ENCODE measurements at regions not wholly inside any gene's neighbourhood (a gene's known extent, or its start where the extent isn't known, plus 50 kb on each side); places are given as distances from the start of the nearest gene placed in this dataset.

- TF ChIP-seq POLR2AphosphoS5 (IDR thresholded peaks at IDR 0.05; ENCODE audit: borderline replicate concordance, low read depth, low read length) (no peak), EZH2 (IDR thresholded peaks at IDR 0.05) (no peak)
These were observed 592.8 kb upstream of the GBE1 start for GRCh38 chr3:82354228-82354627.

Data from SK-N-MC (cell line).